ENCODE measurements at regions not wholly inside any gene's neighbourhood (a gene's known extent, or its start where the extent isn't known, plus 50 kb on each side); places are given as distances from the start of the nearest gene placed in this dataset.
A peak's percentile ranks its signal among the peaks of the same experiment; 100 is the strongest.

DNA sequence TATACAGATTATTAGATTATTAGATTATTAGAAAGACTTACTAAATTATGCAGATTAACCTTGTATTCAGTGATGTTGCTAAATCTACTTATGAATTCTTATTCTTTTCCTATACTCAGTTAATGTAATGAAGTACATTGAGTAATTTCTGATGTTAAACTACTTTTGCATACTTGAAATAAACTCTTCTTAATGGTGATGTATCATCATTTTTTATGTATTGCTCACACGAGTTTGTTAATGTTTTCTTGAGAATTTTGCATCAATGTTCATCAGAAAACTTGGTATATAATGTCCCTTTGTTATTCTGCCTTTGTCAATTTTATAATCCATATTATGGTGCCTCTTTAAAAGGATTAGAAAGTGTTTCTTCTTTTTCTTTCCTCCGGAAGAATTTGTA lies 163.2 kb upstream of the COL8A1 start:
- Histone ChIP-seq H3K4me3 (ENCODE audit: insufficient read depth, low read depth, low read length) (no peak overlapping the region), H3K79me2 (ENCODE audit: insufficient read depth, low read length) (no peaks in the 10 kb centered on the region), H3K27ac (ENCODE audit: low read depth, low read length) (no peak overlapping the region), H3K36me3 (ENCODE audit: insufficient read depth, low read length) (no peaks in the 10 kb centered on the region), H3K4me1 (ENCODE audit: insufficient read depth, low read length) (no peaks in the 10 kb centered on the region), H4K20me1 (ENCODE audit: insufficient read depth, low read length) (no peaks in the 10 kb centered on the region), H3K4me2 (ENCODE audit: low read length) (no peak overlapping the region), H3K9me3 (ENCODE audit: insufficient read depth, low read depth, low read length) (no peaks in the 10 kb centered on the region), H3K27me3 (ENCODE audit: insufficient read depth, low read length) (no peaks in the 10 kb centered on the region), H2AFZ (ENCODE audit: low read depth, low read length) (no peak overlapping the region), H3K9ac (ENCODE audit: low read length) (no peak overlapping the region)
- H3K27ac Mint-ChIP-seq (ENCODE audit: unreplicated experiment), result no peak overlapping the region
- no peaks in the 10 kb centered on the region for H3K27me3 Mint-ChIP-seq (ENCODE audit: low read depth, unreplicated experiment)
- H3K4me1 Mint-ChIP-seq (ENCODE audit: low read depth, unreplicated experiment), result peaks cover 12% of the 10 kb centered on the region
- peaks cover 11% of the 10 kb centered on the region for H3K9me3 Mint-ChIP-seq (ENCODE audit: unreplicated experiment)
- FAIRE-seq (no peak), DNase-seq (ENCODE audit: low read depth) (no peak)
- TF ChIP-seq, protein P1, sequence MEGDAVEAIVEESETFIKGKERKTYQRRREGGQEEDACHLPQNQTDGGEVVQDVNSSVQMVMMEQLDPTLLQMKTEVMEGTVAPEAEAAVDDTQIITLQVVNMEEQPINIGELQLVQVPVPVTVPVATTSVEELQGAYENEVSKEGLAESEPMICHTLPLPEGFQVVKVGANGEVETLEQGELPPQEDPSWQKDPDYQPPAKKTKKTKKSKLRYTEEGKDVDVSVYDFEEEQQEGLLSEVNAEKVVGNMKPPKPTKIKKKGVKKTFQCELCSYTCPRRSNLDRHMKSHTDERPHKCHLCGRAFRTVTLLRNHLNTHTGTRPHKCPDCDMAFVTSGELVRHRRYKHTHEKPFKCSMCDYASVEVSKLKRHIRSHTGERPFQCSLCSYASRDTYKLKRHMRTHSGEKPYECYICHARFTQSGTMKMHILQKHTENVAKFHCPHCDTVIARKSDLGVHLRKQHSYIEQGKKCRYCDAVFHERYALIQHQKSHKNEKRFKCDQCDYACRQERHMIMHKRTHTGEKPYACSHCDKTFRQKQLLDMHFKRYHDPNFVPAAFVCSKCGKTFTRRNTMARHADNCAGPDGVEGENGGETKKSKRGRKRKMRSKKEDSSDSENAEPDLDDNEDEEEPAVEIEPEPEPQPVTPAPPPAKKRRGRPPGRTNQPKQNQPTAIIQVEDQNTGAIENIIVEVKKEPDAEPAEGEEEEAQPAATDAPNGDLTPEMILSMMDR (IDR thresholded peaks at IDR 0.05; ENCODE audit: insufficient read depth, low read depth, low read length), result no peak
- TF ChIP-seq EZH2 (IDR thresholded peaks at IDR 0.05; ENCODE audit: insufficient read depth, low read length), result no peak
- no peaks in the 10 kb centered on the region for H3K36me3 Mint-ChIP-seq (ENCODE audit: low read depth, unreplicated experiment)
- H3K4me3 Mint-ChIP-seq (ENCODE audit: unreplicated experiment), result no peak overlapping the region

DNA sequence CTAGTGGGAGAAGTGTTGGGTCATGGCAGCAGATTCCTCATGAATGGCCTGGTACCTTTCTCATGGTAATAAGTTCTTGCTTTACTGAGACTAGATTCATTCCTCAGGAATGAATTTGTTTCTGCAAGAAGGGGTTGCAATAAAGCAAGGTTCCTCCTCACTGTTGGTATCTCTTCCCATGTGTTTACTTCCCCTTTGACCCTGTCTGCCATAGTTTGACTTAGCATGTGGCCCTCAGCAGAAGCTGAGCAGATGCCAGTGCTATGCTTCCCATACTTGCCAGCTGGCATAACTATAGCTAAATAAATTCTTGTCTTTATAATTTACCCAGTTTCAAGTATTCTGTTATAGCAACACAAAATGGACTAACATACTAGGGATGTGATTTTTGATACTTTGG lies 163.6 kb upstream of the COL8A1 start:
- Histone ChIP-seq H3K4me2 (ENCODE audit: low read length) (no peak overlapping the region), H3K27me3 (ENCODE audit: insufficient read depth, low read length) (no peaks in the 10 kb centered on the region), H3K4me3 (ENCODE audit: insufficient read depth, low read depth, low read length) (no peak overlapping the region), H3K27ac (ENCODE audit: low read depth, low read length) (no peak overlapping the region), H4K20me1 (ENCODE audit: insufficient read depth, low read length) (no peaks in the 10 kb centered on the region), H3K79me2 (ENCODE audit: insufficient read depth, low read length) (no peaks in the 10 kb centered on the region), H3K9me3 (ENCODE audit: insufficient read depth, low read depth, low read length) (no peaks in the 10 kb centered on the region), H3K9ac (ENCODE audit: low read length) (no peak overlapping the region), H3K4me1 (ENCODE audit: insufficient read depth, low read length) (no peaks in the 10 kb centered on the region), H2AFZ (ENCODE audit: low read depth, low read length) (no peak overlapping the region), H3K36me3 (ENCODE audit: insufficient read depth, low read length) (no peaks in the 10 kb centered on the region)
- DNase-seq (ENCODE audit: low read depth), result no peak
- H3K9me3 Mint-ChIP-seq (ENCODE audit: unreplicated experiment), result peaks cover 11% of the 10 kb centered on the region
- H3K27ac Mint-ChIP-seq (ENCODE audit: unreplicated experiment), result no peak overlapping the region
- no peak for FAIRE-seq
- H3K4me3 Mint-ChIP-seq (ENCODE audit: unreplicated experiment), result no peak overlapping the region
- peaks cover 12% of the 10 kb centered on the region for H3K4me1 Mint-ChIP-seq (ENCODE audit: low read depth, unreplicated experiment)
- TF ChIP-seq, protein P1 (IDR thresholded peaks at IDR 0.05; ENCODE audit: insufficient read depth, low read depth, low read length), result no peak
- TF ChIP-seq EZH2 (IDR thresholded peaks at IDR 0.05; ENCODE audit: insufficient read depth, low read length), result no peak
- H3K36me3 Mint-ChIP-seq (ENCODE audit: low read depth, unreplicated experiment), result no peaks in the 10 kb centered on the region
- no peaks in the 10 kb centered on the region for H3K27me3 Mint-ChIP-seq (ENCODE audit: low read depth, unreplicated experiment)

DNA sequence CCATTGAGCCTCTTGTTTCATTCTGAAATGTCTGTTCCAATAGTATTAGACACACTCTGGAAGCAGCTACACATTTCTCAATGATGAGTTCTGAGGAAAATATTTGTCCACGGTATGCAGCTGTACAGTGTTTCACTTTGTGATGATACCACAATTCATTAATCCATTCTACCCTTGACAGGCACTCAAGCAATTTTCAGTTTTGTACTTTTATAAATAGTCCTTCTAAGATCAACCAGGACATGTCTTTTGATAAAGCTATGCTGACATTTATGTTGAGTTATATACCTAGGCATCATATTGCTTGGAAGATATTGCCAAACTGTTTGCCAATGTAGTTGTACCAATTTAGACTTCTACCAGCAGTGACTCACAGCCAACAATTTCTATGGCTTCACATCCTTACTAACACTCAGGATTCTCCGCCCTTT lies 165.1 kb upstream of the COL8A1 start:
- no peak overlapping the region for H2AFZ ChIP-seq (ENCODE audit: low read depth, low read length)
- Mint-ChIP-seq H3K27me3 (ENCODE audit: low read depth, unreplicated experiment) (no peaks in the 10 kb centered on the region), H3K27ac (ENCODE audit: unreplicated experiment) (peak overlapping the region; percentile 24), H3K36me3 (ENCODE audit: low read depth, unreplicated experiment) (no peaks in the 10 kb centered on the region), H3K9me3 (ENCODE audit: unreplicated experiment) (peaks cover 9% of the 10 kb centered on the region), H3K4me1 (ENCODE audit: low read depth, unreplicated experiment) (peaks cover 12% of the 10 kb centered on the region), H3K4me3 (ENCODE audit: unreplicated experiment) (no peak overlapping the region)
- H3K36me3 ChIP-seq (ENCODE audit: insufficient read depth, low read length), result no peaks in the 10 kb centered on the region
- H3K27ac ChIP-seq (ENCODE audit: low read depth, low read length), result no peak overlapping the region
- FAIRE-seq (peak; percentile 60), DNase-seq (ENCODE audit: low read depth) (peak; percentile 82)
- no peaks in the 10 kb centered on the region for H3K79me2 ChIP-seq (ENCODE audit: insufficient read depth, low read length)
- no peaks in the 10 kb centered on the region for H3K9me3 ChIP-seq (ENCODE audit: insufficient read depth, low read depth, low read length)
- H3K4me1 ChIP-seq (ENCODE audit: insufficient read depth, low read length), result no peaks in the 10 kb centered on the region
- H3K4me3 ChIP-seq (ENCODE audit: insufficient read depth, low read depth, low read length), result no peak overlapping the region
- H3K27me3 ChIP-seq (ENCODE audit: insufficient read depth, low read length), result no peaks in the 10 kb centered on the region
- H3K9ac ChIP-seq (ENCODE audit: low read length), result no peak overlapping the region
- H4K20me1 ChIP-seq (ENCODE audit: insufficient read depth, low read length), result no peaks in the 10 kb centered on the region
- no peak for TF ChIP-seq EZH2 (IDR thresholded peaks at IDR 0.05; ENCODE audit: insufficient read depth, low read length)
- TF ChIP-seq, protein P1 (IDR thresholded peaks at IDR 0.05; ENCODE audit: insufficient read depth, low read depth, low read length), result no peak
- H3K4me2 ChIP-seq (ENCODE audit: low read length), result peak overlapping the region; percentile 6
